Raji (cell line): ENCODE measurements at regions not wholly inside any gene's neighbourhood (a gene's known extent, or its start where the extent isn't known, plus 50 kb on each side); places are given as distances from the start of the nearest gene placed in this dataset.

Source experiments
- POLR2A ChIP-seq: IDR thresholded peaks from 2 replicates; pipeline ENCODE4 v1.6.1; 2011; ENCODE audit warnings: low read depth, low read length, control low read depth; ENCODE audit not compliant: insufficient read depth

- no peak for TF ChIP-seq POLR2A
Observed at GRCh38 chr13:50277906-50278305, 262.7 kb downstream of the KCNRG start.

DNA sequence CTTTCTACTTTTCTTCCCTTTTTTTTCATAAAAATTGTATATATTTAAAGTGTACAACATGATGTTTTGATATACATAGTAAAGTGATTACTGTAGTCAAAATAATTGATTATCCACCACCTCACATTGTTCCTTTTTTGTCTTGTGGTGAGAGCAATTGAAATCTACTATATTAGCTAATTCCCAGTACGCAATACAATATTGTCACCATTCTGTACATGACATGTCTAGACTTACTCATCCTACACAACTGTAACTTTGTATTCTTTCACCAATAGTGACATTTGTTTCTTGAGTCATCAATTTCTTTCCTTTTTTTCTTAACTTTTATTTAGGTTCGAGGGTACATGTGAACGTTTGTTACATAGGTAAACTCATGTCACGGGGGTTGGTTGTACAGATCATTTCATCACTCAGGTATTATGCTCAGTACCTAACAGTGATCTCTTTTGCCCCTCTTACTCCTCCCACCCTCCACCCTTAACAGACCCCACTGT lies 265.2 kb downstream of the KCNRG start:
- no peak for TF ChIP-seq POLR2A

DNA sequence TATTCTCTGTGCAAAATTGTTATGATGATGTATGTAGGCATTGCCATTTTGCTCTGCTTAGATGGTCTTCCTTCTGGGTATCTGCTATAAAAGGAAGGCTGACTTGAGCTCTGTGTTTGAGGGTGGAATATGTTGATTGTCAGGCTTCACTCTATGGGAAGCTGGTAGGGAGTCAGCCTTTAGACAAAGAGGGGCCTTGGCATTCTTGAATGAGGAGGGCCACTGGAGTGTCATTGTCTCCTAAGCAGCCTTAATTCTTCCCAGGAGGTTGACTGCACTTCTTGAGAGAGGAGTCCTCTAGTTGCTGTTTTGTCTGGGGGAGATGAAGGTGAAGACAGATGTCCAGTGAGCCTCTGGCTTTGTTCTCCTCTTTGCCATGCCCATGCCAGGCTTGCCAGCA lies 266.8 kb downstream of the KCNRG start:
- no peak for TF ChIP-seq POLR2A

GRCh38 chr13:50283017-50283416 lies 267.8 kb downstream of the KCNRG start:
- TF ChIP-seq POLR2A: no peak

DNA sequence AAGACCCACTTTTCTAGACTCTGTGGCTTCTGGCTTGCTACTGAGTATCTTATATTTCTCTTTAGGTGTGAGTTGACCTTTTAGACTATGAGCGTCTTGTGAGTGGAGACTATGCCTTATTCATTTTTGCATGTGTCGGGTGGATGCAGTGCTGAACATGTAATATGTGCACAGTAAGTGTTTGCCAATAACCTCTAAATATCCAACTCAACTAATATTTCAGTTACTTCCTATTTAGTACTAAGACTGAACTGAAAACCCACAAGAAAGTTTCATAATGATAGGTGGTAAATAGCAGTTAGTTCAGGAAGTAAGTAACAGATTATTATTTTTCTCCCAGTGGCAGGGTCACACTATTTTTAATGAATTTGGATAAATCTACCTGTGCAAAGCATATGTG lies 269.3 kb downstream of the KCNRG start:
- TF ChIP-seq POLR2A: no peak

DNA sequence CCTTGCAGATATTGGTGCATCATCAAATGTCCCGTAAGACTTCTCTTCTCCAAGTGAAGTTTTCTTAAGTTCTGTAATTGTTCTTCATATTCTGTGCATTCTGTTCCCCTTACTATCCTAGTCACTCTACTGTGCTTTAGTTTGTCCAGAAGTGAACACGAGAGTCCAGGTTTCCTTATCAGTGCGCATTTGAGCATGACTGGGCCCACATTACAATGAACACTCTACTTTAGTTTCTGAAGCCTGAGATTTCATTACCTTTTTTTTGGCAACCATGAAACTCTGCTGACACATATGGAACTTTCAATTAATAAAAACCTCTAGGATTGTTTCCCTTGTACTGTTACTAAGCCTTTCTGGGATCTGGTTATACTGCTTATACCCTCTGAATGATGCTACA lies 270.0 kb downstream of the KCNRG start:
- no peak for TF ChIP-seq POLR2A

DNA sequence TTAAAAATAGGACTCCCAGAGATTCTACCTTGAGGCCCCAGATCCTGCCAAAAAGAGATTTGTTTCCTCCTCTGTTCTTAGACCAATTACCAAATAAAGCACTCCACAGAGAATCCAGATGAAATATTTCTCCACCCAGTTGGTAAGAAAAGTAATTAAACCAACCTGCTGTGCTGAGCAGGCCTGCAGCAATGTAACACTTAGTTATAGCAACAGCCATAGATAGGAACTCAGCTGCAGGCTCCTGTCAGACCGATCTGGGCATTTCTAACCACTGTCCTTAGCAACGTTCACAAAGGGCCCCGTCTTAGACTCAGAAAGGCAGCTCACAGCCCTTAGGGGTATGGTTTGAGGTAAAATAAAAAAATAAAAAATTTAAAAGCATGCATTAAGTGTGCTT lies 271.1 kb downstream of the KCNRG start:
- TF ChIP-seq POLR2A: no peak

GRCh38 chr13:50290186-50290585 lies 274.9 kb downstream of the KCNRG start:
- no peak for TF ChIP-seq POLR2A

DNA sequence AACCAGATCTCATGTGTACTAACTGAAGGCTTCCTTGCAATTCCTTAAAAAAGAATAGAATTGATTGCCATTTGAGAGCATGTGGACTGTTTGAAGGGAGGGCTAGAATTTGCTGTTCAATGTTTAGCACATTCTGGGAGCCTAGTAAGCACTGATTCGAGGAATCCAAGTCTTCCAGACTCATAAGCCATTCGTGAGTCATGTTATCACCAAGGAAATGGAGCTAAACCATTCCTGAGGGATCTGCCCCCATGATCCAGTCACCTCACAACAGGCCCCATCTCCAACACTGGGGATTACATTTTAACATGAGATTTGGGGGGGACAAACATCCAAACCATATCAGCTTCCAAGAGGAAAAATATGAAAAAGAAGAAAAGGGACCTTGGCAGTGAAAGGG lies 276.4 kb downstream of the KCNRG start:
- no peak for TF ChIP-seq POLR2A

DNA sequence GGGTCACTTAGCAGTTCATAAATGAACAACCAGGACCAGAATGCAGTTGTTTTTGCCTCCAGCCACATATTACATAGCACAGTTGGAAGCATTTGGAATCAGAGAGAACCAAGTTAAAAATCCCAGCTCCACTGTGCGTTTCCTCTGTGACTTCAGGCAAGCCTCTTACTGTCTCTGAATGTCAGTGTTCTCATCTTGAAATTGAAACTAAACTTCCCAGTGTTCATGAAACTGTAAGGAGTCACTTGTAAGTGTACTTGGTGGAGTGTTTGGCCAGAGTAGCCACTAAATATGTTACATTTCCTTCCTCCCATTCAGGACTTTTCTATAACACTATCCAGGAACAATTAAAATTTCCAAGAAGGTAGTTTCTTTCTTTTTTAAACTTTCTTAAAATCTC lies 276.8 kb downstream of the KCNRG start:
- no peak for TF ChIP-seq POLR2A

DNA sequence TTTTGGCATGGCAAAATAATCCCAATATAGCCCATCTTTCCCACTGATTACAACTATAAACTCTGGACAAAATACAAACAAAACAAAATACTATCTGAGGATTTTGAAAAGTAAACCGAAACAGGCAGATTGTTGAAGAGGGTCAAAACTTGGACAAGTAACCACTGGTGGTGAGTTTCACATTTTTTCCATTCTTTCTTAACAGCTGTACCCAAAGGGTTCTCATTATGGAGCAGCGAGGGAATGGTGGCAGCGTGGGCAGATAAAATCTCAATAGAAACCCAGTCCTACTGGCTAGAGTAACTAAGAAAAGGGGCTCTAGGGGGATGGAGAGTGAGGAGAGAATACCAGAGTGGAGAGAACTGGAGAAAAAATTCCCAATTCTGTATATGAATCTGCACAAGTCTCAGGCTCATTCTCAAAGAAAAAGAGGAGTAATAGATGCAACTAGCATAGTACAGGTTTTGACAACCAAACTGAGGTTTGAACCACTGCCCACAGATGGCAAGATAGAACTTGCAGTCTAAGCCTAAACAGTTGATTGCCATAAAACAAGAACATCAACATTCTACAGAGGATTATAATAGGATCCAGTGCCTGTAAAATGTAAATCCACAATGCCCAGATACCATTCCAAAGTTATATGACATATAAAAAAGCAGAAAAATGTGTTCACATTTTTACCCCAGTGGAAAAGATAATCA lies 284.5 kb downstream of the KCNRG start:
- no peak for TF ChIP-seq POLR2A

DNA sequence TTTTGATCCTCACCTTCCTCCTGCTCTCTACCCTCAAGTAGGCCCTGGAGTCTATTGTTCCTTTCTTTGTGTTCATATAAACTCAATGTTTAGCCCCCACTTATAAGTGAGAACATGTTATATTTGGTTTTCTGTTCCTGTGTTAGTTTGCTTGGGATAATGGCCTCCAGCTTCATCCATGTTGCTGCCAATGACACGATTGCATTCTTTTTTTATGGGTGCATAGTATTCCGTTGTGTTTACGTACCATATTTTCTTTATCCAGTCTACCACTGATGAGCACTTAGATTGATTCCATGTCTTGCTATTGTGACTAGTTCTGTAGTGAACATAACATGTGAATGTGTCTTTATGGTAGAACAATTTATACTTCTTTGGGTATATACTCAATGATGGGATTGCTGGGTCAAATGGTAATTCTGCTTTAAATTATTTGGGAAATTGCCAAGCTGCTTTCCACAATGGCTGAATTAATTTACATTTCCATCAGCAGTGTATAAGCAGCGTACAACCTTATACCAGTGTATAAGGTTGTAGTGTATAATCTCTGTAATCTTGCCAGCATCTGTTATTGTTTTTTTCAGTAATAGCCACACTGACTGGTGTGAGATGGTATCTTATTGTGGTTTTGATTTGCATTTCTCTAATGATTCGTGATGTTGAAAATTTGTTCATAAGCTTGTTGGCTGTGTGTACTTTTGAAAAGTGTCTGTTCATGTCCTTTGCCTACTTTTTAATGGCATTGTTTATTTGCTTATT lies 288.9 kb downstream of the KCNRG start:
- no peak for TF ChIP-seq POLR2A

DNA sequence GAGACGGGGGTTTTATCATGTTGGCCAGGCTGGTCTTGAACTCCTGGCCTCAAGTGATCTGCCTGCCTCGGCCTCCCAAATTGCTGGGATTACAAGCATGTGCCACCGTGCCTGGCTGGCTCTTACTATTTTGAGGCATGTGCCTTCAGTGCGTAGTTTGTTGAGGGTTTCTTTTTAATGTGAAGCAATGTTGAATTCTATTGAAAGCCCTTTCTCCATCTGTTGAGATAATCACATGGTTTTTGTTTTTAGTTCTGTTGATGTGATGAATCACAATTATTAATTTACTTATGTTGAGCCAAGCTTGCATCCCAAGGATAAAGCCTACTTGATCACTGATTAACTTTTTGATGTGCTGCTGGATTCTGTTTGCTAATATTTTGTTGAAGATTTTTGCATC lies 290.9 kb downstream of the KCNRG start:
- TF ChIP-seq POLR2A: no peak

- no peak for TF ChIP-seq POLR2A
Observed at GRCh38 chr13:50309318-50309717, 294.1 kb downstream of the KCNRG start.

- no peak for TF ChIP-seq POLR2A
Observed at GRCh38 chr13:50309882-50310594, 294.8 kb downstream of the KCNRG start.

DNA sequence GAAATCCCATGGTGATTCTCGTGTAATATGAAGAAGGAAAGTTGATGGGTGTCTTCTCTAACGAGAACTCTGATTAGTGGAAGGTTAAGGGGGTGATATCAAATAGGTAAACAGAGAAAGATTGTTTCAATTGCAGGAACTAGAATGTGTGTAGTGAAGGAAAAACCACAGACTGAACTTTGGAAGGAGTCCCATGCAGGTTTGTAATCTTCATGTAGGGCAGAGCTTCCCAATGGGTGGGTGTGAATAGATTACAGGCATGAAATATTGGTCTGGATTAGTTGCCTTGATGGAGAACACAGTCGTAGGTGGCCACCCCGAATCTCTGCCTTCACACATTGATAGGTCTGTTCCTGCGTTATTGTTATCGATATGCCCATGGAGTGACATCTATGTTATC lies 295.5 kb downstream of the KCNRG start:
- TF ChIP-seq POLR2A: no peak
